Stimulated activated naive CD8-positive, alpha-beta T cell treated with anti-CD3 and anti-CD28 coated beads, Interleukin-15, amount 100 ng/mL, for 72 hours (primary cell): ENCODE measurements at regions not wholly inside any gene's neighbourhood (a gene's known extent, or its start where the extent isn't known, plus 50 kb on each side); places are given as distances from the start of the nearest gene placed in this dataset.

Experiments
- ATAC-seq: fragments of 150-1000 bp; cut with Tn5 transposase; 2 replicates; pipeline ENCODE4 v1.10.0; 2021; ENCODE audit warnings: mild to moderate bottlenecking, moderate library complexity
- DNase-seq, 2 donors: peaks; one replicate each; pipeline ENCODE4 v3.0.0; 2021 to 2022
- H3K27ac Mint-ChIP-seq, 2 donors: one replicate each; pipeline ENCODE4 v1.8.0; 2022; ENCODE audit warnings: mild to moderate bottlenecking in 2 of 2, mixed read lengths in 2 of 2, moderate library complexity in 2 of 2
- H3K27me3 Mint-ChIP-seq: one replicate; pipeline ENCODE4 v1.8.0; 2022; ENCODE audit warnings: mixed read lengths
- H3K4me1 Mint-ChIP-seq: one replicate; pipeline ENCODE4 v1.8.0; 2022; ENCODE audit warnings: mild to moderate bottlenecking, mixed read lengths
- H3K4me3 Mint-ChIP-seq, 2 donors: one replicate each; pipeline ENCODE4 v1.8.0; 2022; ENCODE audit warnings: mild to moderate bottlenecking in 2 of 2, mixed read lengths in 2 of 2, moderate library complexity in 1 of 2
- H3K9me3 Mint-ChIP-seq, 2 donors: one replicate each; pipeline ENCODE4 v1.8.0; 2022; ENCODE audit warnings: mixed read lengths in 2 of 2

DNA sequence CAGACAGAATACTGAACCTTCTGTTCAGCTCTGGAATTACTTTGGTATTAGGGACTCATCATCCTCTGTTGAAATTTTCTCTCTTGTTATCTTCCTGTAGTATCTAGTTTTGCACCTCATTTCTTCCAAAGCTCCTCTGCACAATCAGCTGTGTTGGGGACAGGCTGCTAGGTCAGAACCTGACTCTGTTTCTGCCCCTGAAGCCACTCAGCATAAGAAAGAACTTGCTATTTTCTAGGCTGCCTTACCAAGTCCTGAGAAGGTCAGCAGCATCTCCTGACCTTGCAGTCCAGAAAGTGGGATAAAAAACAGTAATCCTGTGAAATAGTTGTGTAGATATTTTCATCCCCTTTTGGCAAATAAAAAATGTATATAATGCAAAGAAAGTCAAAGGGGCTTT is 862.6 kb downstream of the SORCS3 start:
- no peaks in the 10 kb centered on the region for H3K27me3 Mint-ChIP-seq

DNA sequence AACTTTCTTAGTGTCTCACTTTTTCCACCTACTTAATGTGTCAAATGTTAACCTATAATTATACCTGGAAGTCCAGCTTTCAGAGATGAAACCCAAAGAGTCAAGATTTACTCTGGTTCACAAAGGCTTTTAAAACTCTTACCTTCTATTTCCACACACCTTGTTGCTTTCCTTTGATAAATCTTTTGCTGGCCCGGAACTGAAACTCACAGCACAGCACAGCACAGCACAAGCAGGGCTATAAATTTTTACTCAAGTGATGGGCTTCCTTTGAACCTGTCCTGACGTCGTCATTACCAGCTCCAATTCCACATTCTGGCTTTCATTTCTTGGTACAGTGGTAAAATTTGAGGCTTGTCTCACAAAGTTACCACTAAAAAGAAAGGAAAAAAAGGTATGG is 861.0 kb downstream of the SORCS3 start:
- Mint-ChIP-seq H3K27ac (no peak overlapping the region), H3K27me3 (no peaks in the 10 kb centered on the region), H3K9me3 (peaks cover 0 to 4% of the 10 kb centered on the region in 2 donors), H3K4me3 (no peak overlapping the region), H3K4me1 (no peaks in the 10 kb centered on the region)
- ATAC-seq (no peak), DNase-seq (no peak)

More for the DNA sequence above, 862.6 kb downstream of the SORCS3 start:
- no peaks in the 10 kb centered on the region for H3K9me3 Mint-ChIP-seq
- DNase-seq (no peak), ATAC-seq (no peak)
- H3K27ac Mint-ChIP-seq = no peak overlapping the region
- H3K4me1 Mint-ChIP-seq = no peaks in the 10 kb centered on the region
- no peak overlapping the region for H3K4me3 Mint-ChIP-seq

DNA sequence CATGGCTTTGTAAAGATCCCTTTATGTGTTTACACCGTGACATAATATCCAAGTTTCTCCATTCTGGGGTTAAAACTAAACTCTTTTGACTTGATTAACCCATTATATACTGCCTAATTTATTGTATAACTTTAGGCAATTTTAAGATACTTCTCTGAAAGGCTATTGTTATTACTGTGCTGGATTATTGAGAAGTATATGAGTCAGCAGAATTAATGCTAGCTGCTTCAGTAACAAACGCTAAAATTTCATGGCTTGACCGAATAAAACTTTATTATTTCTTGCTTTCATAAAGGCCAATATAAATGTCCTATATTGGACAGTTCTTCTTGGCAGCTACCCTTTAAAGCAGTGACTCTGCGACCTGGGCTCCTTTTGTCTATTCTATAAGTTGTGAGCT is 853.9 kb downstream of the SORCS3 start:
- DNase-seq = no peak
- Mint-ChIP-seq H3K27me3 (no peaks in the 10 kb centered on the region), H3K4me3 (no peak overlapping the region), H3K4me1 (no peaks in the 10 kb centered on the region), H3K27ac (no peak overlapping the region), H3K9me3 (peaks cover 4 to 6% of the 10 kb centered on the region in 2 donors)
- no peak for ATAC-seq

DNA sequence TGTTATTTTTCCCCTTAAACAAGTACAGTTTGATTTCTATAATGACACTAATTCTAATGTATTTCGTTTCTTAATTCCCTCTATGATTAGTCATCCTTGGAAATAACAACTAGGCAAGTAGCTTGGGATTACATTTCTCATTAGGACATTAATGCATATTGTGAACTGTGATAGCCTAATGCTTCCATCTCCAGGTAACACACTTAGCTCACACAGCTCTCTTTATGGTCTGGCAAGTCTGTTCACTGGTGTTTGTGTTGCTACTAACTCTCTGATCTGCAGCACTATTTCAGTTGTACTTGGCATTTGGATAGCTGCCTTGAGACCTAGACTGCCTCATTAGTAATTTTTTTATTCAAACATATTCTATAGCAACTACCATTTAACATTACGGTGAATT is 853.2 kb downstream of the SORCS3 start:
- Mint-ChIP-seq H3K4me3 (no peak overlapping the region), H3K9me3 (peaks cover 4 to 6% of the 10 kb centered on the region in 2 donors), H3K27ac (no peak overlapping the region), H3K4me1 (no peaks in the 10 kb centered on the region), H3K27me3 (peaks cover under 1% of the 10 kb centered on the region)
- no peak for ATAC-seq
- no peak for DNase-seq

DNA sequence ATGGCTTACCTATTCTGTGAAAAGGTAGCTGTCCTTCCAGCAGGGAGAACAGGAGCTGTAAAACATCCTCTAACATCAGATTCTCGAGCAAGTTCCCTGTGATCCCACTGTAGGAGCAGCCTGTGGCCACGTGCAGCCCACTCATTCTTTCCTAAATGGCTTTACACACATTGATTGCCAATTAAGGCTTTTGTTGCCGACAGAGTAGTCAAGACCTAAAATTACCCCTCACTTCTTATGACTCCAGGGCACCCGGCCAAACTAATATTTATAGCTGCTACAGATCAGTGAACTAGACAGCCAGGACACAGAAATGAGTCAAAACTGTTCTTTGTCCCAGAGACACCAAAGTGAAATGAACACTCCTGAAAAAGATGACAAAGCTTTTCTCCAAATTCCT is 832.1 kb downstream of the SORCS3 start:
- Mint-ChIP-seq H3K27me3 (no peaks in the 10 kb centered on the region), H3K4me3 (no peak overlapping the region), H3K9me3 (peaks cover 3 to 8% of the 10 kb centered on the region in 2 donors), H3K27ac (no peak overlapping the region), H3K4me1 (no peaks in the 10 kb centered on the region)
- ATAC-seq (no peak), DNase-seq (no peak)

DNA sequence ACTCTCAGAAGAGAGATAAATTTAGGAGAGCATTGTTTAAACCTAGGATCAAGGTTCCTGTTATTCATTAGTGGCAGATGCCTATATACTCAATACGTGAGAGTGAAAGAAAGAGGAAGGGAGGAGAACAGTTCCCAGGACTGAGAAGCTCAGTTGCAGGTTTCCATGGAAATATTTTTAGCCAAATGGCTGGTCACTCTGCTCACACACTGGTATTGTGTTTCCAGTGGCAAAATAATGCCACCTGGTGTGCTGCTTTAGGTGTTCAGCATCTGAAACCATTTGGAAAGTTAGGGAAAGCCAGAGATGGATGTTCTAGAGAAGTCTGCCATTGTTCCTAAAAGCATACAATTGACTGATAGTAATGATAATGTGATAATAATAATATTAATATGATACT is 827.7 kb downstream of the SORCS3 start:
- H3K27me3 Mint-ChIP-seq = no peaks in the 10 kb centered on the region
- DNase-seq = no peak
- H3K4me1 Mint-ChIP-seq = no peaks in the 10 kb centered on the region
- H3K9me3 Mint-ChIP-seq = no peaks in the 10 kb centered on the region
- H3K27ac Mint-ChIP-seq = no peak overlapping the region
- no peak overlapping the region for H3K4me3 Mint-ChIP-seq
- ATAC-seq = no peak

DNA sequence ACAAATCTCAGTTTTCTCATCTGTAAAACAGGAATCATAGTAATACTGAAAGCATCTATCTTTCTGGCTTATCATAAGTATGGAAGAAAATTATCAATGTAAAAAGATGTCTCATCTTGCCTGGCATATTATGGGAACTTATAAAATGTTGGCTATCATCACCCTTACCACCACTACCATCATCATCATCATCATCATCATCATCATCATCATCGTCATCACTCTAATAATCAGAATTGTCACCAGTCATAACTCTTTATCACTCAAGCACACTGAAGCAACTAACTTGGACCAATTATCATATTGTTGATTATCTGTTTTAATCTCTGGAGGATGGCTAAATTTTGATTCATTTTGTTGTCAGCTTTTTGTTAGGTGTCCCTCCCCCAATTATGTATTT is 825.4 kb downstream of the SORCS3 start:
- peaks cover 0 to 17% of the 10 kb centered on the region in 2 donors for H3K9me3 Mint-ChIP-seq
- H3K4me3 Mint-ChIP-seq = no peak overlapping the region
- no peaks in the 10 kb centered on the region for H3K4me1 Mint-ChIP-seq
- DNase-seq (no peak), ATAC-seq (no peak)
- no peaks in the 10 kb centered on the region for H3K27me3 Mint-ChIP-seq
- no peak overlapping the region for H3K27ac Mint-ChIP-seq

DNA sequence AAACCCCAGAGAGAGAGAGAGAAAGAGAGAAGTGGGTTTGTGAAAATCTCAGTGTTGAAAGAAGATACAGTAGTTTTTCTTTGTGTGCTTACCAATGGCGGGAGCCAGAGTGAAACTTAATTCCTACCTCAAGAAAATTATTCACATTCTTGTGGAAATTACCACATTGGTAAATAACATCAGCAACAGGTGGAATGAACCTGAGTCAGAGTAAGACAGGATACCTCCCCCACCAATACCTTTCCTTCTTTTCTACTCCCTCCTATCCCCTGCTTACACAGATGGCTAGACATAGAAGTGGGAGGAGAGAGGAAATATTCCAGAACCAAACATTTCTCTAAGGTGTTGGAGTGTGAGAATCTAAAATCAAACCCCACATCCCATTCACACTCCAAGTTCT is 793.9 kb downstream of the SORCS3 start:
- Mint-ChIP-seq H3K9me3 (no peaks in the 10 kb centered on the region), H3K4me1 (no peaks in the 10 kb centered on the region), H3K27ac (no peak overlapping the region), H3K27me3 (no peaks in the 10 kb centered on the region), H3K4me3 (no peak overlapping the region)
- ATAC-seq = no peak
- no peak for DNase-seq

DNA sequence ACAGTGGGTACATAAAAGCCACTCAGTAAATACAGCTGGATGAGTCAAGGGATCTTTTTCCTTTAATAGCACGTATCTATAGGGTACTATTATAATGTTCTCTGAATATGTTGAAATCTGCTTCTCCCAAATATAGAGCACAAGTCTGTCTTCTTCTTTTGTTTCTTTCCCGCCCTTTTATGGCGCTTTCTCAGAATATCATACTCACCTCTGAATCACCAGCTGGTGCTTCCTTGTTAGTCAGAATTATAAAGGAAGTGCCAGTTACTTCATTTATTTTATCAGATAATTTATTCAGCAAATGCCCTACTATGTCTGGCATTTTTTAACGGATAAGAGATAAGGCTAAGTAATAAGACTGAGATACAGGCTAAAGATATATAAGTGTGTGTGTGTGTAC is 772.9 kb downstream of the SORCS3 start:
- Mint-ChIP-seq H3K4me1 (no peaks in the 10 kb centered on the region), H3K27me3 (no peaks in the 10 kb centered on the region), H3K4me3 (no peak overlapping the region), H3K27ac (no peak overlapping the region), H3K9me3 (peaks cover 0 to 8% of the 10 kb centered on the region in 2 donors)
- no peak for DNase-seq
- no peak for ATAC-seq

DNA sequence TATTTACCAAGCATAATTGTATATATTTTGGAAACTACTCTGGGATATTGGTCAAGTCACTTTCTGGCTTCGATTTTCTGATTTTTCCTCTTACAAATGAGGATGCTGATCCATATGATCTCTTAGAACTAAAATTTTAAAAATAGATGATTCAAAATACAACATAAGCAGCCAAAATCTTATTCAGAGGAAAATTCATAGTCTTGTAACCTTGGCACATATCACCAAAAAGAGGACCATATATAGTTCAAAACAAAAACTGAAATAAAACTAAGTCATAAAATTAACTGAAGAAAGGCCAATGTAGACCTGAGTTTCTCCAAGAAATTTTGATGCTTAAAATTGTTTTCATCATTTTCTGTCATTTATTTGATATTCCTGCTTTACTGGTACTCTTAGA is 768.3 kb downstream of the SORCS3 start:
- no peak for DNase-seq
- H3K27ac Mint-ChIP-seq = no peak overlapping the region
- H3K9me3 Mint-ChIP-seq = peaks cover 0 to 10% of the 10 kb centered on the region in 2 donors
- H3K4me1 Mint-ChIP-seq = no peaks in the 10 kb centered on the region
- no peaks in the 10 kb centered on the region for H3K27me3 Mint-ChIP-seq
- ATAC-seq = no peak
- H3K4me3 Mint-ChIP-seq = no peak overlapping the region

DNA sequence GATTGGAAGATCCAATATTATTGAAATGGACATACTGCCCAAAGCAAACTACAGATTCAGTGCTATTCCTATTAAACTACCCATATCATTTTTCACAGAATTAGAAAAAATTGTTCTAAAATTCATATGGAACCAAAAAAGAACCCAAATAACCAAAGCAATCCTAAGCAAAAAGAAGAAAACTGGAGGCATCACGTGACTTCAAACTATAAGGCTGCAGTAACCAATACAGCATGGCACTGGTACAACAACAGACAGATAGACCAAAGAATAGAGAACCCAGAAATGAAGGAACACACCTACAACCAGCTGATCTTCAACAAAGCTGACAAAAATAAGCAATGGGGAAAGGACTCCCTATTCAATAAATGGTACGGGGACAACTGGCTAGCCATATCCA is 765.4 kb downstream of the SORCS3 start:
- no peak for DNase-seq
- no peak for ATAC-seq
- no peak overlapping the region for H3K27ac Mint-ChIP-seq
- H3K9me3 Mint-ChIP-seq = peaks cover 0 to 18% of the 10 kb centered on the region in 2 donors
- no peaks in the 10 kb centered on the region for H3K27me3 Mint-ChIP-seq
- H3K4me3 Mint-ChIP-seq = no peak overlapping the region
- no peaks in the 10 kb centered on the region for H3K4me1 Mint-ChIP-seq

DNA sequence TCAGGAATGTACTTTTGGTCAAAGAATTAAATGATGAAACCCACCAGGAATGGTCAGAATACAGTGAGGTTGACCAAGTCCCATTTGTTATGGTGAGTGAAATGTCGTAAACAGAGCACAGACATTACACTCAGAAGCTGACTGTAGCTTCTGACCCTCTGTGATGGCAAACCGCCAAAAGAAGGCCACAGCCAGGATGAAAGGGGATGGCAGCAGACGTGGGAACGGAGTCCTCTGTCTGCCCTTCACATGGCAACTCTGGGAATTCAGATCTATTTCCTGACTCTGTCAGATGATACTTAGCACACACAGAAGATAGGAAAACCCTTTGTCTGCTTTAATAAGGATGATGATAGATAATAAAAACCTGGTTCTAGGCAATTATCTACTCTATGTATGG is 757.1 kb downstream of the SORCS3 start:
- H3K4me1 Mint-ChIP-seq = no peaks in the 10 kb centered on the region
- no peak overlapping the region for H3K4me3 Mint-ChIP-seq
- H3K27me3 Mint-ChIP-seq = no peaks in the 10 kb centered on the region
- DNase-seq (no peak), ATAC-seq (no peak)
- H3K9me3 Mint-ChIP-seq = peaks cover 0 to 8% of the 10 kb centered on the region in 2 donors
- H3K27ac Mint-ChIP-seq = no peak overlapping the region

DNA sequence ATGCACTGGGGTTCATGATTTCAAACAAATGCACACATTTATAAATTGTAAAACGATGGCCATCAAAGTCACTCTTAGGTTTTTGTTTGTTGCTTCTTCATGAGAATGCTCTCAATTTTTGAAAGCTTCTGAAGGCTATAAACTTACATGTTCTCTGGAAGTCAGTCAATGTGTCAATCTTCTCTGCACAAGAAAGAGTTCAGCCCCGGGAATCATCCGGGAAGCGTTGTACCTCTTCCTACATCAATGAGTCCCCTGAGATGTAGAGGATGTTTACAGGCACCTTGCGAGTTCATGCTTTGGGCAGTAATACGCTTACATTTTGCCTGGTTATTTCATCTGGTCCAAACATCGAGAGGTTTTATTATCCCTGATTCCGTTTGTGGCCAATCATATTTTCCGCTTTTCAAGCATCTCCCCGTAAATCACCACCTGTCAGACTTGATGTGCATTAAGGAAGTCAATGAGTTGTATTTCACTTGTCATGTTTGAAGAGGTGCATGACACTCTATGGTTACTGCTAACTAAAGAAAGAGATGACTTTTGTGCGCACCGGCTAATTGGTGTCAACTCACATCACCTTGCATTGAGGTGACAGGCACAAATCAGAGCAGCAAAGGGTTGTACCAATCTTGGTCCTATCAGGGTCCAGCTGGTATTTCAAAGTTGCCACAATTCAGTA is 750.7 kb downstream of the SORCS3 start:
- H3K27me3 Mint-ChIP-seq = no peaks in the 10 kb centered on the region
- ATAC-seq = no peak

DNA sequence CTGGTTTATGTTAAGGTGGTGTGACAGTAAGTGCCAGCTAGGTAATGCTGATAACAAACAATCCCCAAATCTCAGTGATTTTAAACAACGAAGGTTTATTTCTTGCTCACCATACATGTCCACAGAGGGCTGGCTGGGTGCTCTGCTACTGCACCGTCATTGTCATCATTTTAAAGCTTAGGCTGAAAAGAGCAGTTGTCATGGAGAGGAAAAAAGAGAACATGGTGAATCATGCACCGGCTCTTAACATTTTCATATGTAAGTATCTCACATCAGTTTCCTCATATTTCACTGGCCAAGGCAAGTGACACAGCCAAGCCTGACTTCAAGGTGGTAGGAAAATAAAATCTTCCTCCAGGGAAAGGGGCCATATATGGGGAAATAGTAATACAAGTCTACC is 746.9 kb downstream of the SORCS3 start:
- no peak for DNase-seq
- Mint-ChIP-seq H3K4me1 (no peaks in the 10 kb centered on the region), H3K27me3 (no peaks in the 10 kb centered on the region), H3K27ac (no peak overlapping the region), H3K9me3 (peaks cover 6 to 14% of the 10 kb centered on the region in 2 donors), H3K4me3 (no peak overlapping the region)
- ATAC-seq = no peak

More for the DNA sequence above, 750.7 kb downstream of the SORCS3 start:
- Mint-ChIP-seq H3K27ac (no peak overlapping the region), H3K4me1 (no peaks in the 10 kb centered on the region), H3K9me3 (peaks cover 0 to 5% of the 10 kb centered on the region in 2 donors), H3K4me3 (no peak overlapping the region)
- DNase-seq = no peak

DNA sequence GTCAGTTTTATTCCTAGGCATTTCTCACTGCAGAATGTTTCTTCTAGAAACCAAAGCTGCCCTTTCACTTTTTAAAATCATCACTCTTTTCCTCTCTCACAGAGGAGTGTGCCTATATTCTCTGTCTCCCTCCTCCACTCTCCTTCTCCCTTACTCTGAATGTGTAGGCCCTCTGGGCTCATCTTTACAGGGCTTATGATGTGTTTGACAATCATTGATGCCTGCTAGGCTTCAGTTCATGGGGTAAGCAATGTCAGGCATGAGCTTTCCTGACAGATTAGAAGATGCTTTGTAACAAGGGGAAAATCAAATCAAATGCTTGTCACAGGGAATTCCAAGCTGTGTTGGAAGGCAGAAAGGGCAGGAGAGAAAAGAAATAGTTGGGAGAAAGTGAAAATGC is 742.9 kb downstream of the SORCS3 start:
- H3K9me3 Mint-ChIP-seq = peaks cover 6 to 9% of the 10 kb centered on the region in 2 donors
- no peak for DNase-seq
- no peak overlapping the region for H3K4me3 Mint-ChIP-seq
- H3K27me3 Mint-ChIP-seq = no peaks in the 10 kb centered on the region
- no peaks in the 10 kb centered on the region for H3K4me1 Mint-ChIP-seq
- H3K27ac Mint-ChIP-seq = no peak overlapping the region
- ATAC-seq = no peak

DNA sequence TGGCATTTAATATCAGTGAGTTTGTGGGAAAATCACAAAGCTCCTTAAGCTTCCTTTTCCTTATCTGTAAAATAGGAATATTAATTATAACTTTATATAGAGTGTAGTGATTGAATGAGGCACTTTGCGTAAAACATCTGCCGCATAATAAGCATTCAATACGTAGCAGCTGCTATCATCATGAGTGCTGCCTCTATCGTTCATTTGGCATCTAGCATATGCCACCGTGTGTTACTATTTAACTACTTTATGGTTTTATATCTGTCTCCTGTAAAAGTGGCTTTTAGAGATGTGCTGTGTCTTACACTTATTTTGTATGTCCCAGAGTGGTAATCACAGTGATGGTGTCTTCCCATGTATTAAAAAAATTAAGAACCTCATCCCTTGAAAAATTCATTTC is 729.6 kb downstream of the SORCS3 start:
- Mint-ChIP-seq H3K27ac (no peak overlapping the region), H3K4me1 (no peaks in the 10 kb centered on the region), H3K4me3 (no peak overlapping the region), H3K9me3 (peaks cover 0 to 6% of the 10 kb centered on the region in 2 donors), H3K27me3 (no peaks in the 10 kb centered on the region)
- ATAC-seq = no peak
- DNase-seq = no peak

DNA sequence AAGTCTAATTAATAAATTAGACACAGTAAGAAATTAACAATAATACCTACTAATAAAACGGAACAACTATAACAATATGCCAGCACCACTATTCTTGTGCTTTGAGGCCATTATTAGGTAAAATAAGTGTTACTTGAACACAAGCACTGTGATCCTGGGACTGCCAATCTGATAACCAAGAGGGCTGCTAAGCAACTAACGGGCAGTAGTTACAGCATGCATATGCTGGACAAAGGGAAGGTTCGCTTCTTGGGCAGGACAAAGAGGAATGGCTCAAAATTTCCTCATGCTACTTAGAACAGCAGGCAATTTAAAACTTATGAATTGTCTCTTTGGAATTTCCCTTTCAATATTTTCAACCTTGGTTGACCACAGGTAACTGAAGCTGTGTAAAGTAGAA is 718.6 kb downstream of the SORCS3 start:
- Mint-ChIP-seq H3K27me3 (no peaks in the 10 kb centered on the region), H3K4me1 (no peaks in the 10 kb centered on the region), H3K27ac (no peak overlapping the region), H3K9me3 (peaks cover 0 to 4% of the 10 kb centered on the region in 2 donors), H3K4me3 (no peak overlapping the region)
- DNase-seq (no peak), ATAC-seq (no peak)
